22Rv1 (cell line): ENCODE measurements at regions not wholly inside any gene's neighbourhood (a gene's known extent, or its start where the extent isn't known, plus 50 kb on each side); places are given as distances from the start of the nearest gene placed in this dataset.

Experiments used
- H3K27ac ChIP-seq: fragments of 450-650 bp; 2 replicates; pipeline ENCODE4 v1.5.1; 2017
- ZFX ChIP-seq: fragments of 450-650 bp; IDR thresholded peaks from 2 replicates; pipeline ENCODE4 v1.6.1; 2017; ENCODE audit warnings: antibody characterized with exemption, borderline replicate concordance
- TF ChIP-seq, protein P1 (sequence below): fragments of 450-650 bp; IDR thresholded peaks from 2 replicates; pipeline ENCODE4 v1.5.1; 2017; ENCODE audit warnings: mild to moderate bottlenecking

- no peak overlapping the region for H3K27ac ChIP-seq
- TF ChIP-seq, protein P1, sequence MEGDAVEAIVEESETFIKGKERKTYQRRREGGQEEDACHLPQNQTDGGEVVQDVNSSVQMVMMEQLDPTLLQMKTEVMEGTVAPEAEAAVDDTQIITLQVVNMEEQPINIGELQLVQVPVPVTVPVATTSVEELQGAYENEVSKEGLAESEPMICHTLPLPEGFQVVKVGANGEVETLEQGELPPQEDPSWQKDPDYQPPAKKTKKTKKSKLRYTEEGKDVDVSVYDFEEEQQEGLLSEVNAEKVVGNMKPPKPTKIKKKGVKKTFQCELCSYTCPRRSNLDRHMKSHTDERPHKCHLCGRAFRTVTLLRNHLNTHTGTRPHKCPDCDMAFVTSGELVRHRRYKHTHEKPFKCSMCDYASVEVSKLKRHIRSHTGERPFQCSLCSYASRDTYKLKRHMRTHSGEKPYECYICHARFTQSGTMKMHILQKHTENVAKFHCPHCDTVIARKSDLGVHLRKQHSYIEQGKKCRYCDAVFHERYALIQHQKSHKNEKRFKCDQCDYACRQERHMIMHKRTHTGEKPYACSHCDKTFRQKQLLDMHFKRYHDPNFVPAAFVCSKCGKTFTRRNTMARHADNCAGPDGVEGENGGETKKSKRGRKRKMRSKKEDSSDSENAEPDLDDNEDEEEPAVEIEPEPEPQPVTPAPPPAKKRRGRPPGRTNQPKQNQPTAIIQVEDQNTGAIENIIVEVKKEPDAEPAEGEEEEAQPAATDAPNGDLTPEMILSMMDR = no peak
- TF ChIP-seq ZFX = no peak
These were observed 174.8 kb downstream of the EN1 start for GRCh38 chr2:118672571-118673158.

- no peak for TF ChIP-seq ZFX
- TF ChIP-seq, protein P1 = no peak
- H3K27ac ChIP-seq = no peak overlapping the region
These were observed 175.6 kb downstream of the EN1 start for GRCh38 chr2:118671701-118672454.

- no peak overlapping the region for H3K27ac ChIP-seq
- TF ChIP-seq, protein P1 = no peak
- TF ChIP-seq ZFX = no peak
These were observed 176.6 kb downstream of the EN1 start for GRCh38 chr2:118670838-118671237.

DNA sequence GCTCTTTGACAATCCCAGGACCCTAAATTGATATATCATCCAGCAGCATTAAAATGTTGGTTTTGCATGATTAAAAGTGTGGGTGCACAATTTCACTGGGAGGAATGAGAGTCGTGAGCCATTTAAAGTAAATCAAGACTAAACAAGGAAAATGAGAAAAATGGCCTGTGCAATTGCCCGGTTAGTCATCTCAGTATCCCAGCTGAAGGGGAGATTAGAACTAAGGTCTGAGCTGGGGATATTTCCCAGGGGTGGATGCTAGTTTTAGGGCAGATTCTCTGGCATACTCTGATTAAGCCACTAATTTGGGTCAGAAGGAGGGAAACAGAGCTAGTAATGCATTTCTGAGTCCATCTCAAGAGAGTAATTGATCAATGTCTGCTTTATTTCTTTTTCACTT lies 177.2 kb downstream of the EN1 start:
- H3K27ac ChIP-seq = no peak overlapping the region
- TF ChIP-seq, protein P1 = no peak
- no peak for TF ChIP-seq ZFX

DNA sequence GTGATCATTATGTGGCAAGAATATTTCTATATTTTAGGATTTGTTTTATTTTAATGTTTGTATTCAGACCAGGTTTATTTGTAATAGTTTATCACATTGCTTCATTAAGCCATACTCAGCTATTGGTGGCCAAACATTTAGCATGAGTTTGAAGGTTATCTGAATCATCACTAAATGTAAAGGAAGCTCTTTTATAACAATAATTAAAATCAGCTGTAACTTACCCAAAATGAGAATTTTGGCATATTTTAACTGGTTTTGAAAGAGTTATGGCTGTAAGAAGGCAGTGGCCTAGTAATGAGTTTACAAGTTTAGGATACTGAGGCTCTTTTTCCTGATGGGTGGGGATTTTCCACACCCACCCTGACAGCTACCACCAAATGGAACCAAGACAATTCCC lies 177.8 kb downstream of the EN1 start:
- H3K27ac ChIP-seq = no peak overlapping the region

GRCh38 chr2:118668431-118669424 lies 178.7 kb downstream of the EN1 start:
- no peak overlapping the region for H3K27ac ChIP-seq
- TF ChIP-seq, protein P1 = no peak
- TF ChIP-seq ZFX = no peak

More for the DNA sequence above, 177.8 kb downstream of the EN1 start:
- TF ChIP-seq, protein P1 = no peak
- no peak for TF ChIP-seq ZFX
